H1 (cell line): ENCODE measurements at regions not wholly inside any gene's neighbourhood (a gene's known extent, or its start where the extent isn't known, plus 50 kb on each side); places are given as distances from the start of the nearest gene placed in this dataset.

Experiments used
- CHD2 ChIP-seq: IDR thresholded peaks from 2 replicates; pipeline ENCODE4 v1.6.1; 2012; ENCODE audit warnings: low read length, improper control_type of control experiment
- KDM1A ChIP-seq: fragments of 200-600, 300-600 bp; sonication (generic); IDR thresholded peaks from 2 replicates; pipeline ENCODE4 v1.7.1; 2016; ENCODE audit warnings: mild to moderate bottlenecking, low read length, borderline replicate concordance
- MAFK ChIP-seq: IDR thresholded peaks from 2 replicates; pipeline ENCODE4 v1.6.1; 2012; ENCODE audit warnings: low read depth, mild to moderate bottlenecking, improper control_type of control experiment, low read length
- POLR2AphosphoS5 ChIP-seq: IDR thresholded peaks from 2 replicates; pipeline ENCODE4 v1.6.1; 2011; ENCODE audit warnings: low read depth, low read length
- RAD21 ChIP-seq, 2 experiments: IDR thresholded peaks in 1 of 2; conservative IDR thresholded peaks in 1 of 2; 2 replicates each; pipeline ENCODE4 v1.6.1; 2011; ENCODE audit warnings: low read depth in 2 of 2, low read length in 2 of 2, improper control_type of control experiment in 1 of 2, inconsistent platforms in 1 of 2, mild to moderate bottlenecking in 1 of 2, moderate library complexity in 1 of 2
- RFX5 ChIP-seq: IDR thresholded peaks from 2 replicates; pipeline ENCODE4 v1.6.1; 2011; ENCODE audit warnings: low read depth, low read length, improper control_type of control experiment, borderline replicate concordance
- RNF2 ChIP-seq: fragments of 200-900, 300-1000 bp; sonication (generic); IDR thresholded peaks from 2 replicates; pipeline ENCODE4 v1.7.1; 2016; ENCODE audit warnings: borderline replicate concordance, low read depth, mild to moderate bottlenecking, antibody characterized with exemption, low read length; ENCODE audit not compliant: poor library complexity, severe bottlenecking; ENCODE audit errors: missing control alignments
- SUZ12 ChIP-seq: fragments of 200-600 bp; sonication (generic); IDR thresholded peaks from 2 replicates; pipeline ENCODE4 v1.6.1; 2012; ENCODE audit warnings: mild to moderate bottlenecking, inconsistent platforms, low read length, moderate library complexity, mixed read lengths
- TAF1 ChIP-seq: IDR thresholded peaks from 2 replicates; pipeline ENCODE4 v1.6.1; 2011; ENCODE audit warnings: mild to moderate bottlenecking, low read depth, low read length
- TF ChIP-seq, protein P1 (sequence below), 3 experiments: IDR thresholded peaks; 1 replicate in 2 of 3; 2 replicates in 1 of 3; pipeline versions ENCODE4 v1.5.1 to v1.6.1; 2011; ENCODE audit warnings: low read length in 3 of 3, mild to moderate bottlenecking in 3 of 3, inconsistent platforms in 2 of 3, low read depth in 1 of 3, moderate library complexity in 1 of 3; ENCODE audit not compliant: insufficient read depth in 1 of 3; ENCODE audit errors: control extremely low read depth in 1 of 3

DNA sequence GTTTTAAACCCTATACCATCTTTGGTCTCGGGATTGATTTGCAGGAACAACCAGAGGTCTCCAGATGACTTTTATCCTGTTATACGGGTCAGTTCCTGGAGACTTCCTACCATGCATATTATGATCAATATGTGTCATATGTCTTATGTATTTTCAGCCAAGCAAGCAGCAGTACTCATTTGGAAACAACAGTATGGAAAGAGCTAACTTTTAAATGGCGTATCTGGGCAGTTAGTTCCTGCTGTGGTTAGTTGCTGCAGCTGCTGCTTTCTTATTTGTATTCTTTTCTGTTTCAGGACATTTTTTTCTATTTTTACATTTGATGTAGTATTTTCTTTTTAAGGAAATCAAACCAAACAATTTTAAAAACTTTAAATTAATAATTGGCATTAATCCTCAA is 207.5 kb downstream of the MANEA start:
- TF ChIP-seq RFX5 (no peak), CHD2 (no peak), TAF1 (no peak), KDM1A (no peak), SUZ12 (no peak), RNF2 (no peak), MAFK (no peak), RAD21 (IDR thresholded peaks at IDR 0.05 in 1 of 2, conservative IDR thresholded peaks at IDR 0.05 in 1 of 2; ENCODE audit: low read depth in 2 of 2, low read length in 2 of 2) (no peak), POLR2AphosphoS5 (no peak)
- TF ChIP-seq, protein P1, sequence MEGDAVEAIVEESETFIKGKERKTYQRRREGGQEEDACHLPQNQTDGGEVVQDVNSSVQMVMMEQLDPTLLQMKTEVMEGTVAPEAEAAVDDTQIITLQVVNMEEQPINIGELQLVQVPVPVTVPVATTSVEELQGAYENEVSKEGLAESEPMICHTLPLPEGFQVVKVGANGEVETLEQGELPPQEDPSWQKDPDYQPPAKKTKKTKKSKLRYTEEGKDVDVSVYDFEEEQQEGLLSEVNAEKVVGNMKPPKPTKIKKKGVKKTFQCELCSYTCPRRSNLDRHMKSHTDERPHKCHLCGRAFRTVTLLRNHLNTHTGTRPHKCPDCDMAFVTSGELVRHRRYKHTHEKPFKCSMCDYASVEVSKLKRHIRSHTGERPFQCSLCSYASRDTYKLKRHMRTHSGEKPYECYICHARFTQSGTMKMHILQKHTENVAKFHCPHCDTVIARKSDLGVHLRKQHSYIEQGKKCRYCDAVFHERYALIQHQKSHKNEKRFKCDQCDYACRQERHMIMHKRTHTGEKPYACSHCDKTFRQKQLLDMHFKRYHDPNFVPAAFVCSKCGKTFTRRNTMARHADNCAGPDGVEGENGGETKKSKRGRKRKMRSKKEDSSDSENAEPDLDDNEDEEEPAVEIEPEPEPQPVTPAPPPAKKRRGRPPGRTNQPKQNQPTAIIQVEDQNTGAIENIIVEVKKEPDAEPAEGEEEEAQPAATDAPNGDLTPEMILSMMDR (IDR thresholded peaks at IDR 0.05; ENCODE audit: control extremely low read depth in 1 of 3, insufficient read depth in 1 of 3, low read depth in 1 of 3, low read length in 3 of 3): no peak
